Neural cell (in vitro differentiated cells): ENCODE measurements at regions not wholly inside any gene's neighbourhood (a gene's known extent, or its start where the extent isn't known, plus 50 kb on each side); places are given as distances from the start of the nearest gene placed in this dataset.

Source experiments
- H2AFZ ChIP-seq: fragments of 200-600, 300-800 bp; sonication (generic), shearing (Covaris generic); 2 replicates; pipeline ENCODE4 v1.6.0; 2014; ENCODE audit warnings: low read depth, mild to moderate bottlenecking, antibody characterized with exemption, low read length, moderate library complexity
- H3F3A ChIP-seq: fragments of 200-600 bp; shearing (Covaris generic); 2 replicates; pipeline ENCODE4 v1.6.1; 2016; ENCODE audit warnings: mild to moderate bottlenecking, moderate library complexity, mixed read lengths, antibody characterized with exemption, low read length; ENCODE audit not compliant: insufficient read depth, poor library complexity, severe bottlenecking
- H3K27ac ChIP-seq: fragments of 200-600, 300-800 bp; sonication (generic), shearing (Covaris generic); 2 replicates; pipeline ENCODE4 v1.5.1; 2014; ENCODE audit warnings: mild to moderate bottlenecking, low read length, moderate library complexity
- H3K27me3 ChIP-seq: fragments of 300-800, 200-600 bp; sonication (generic), shearing (Covaris generic); 2 replicates; pipeline ENCODE4 v1.6.0; 2014; ENCODE audit warnings: mild to moderate bottlenecking, low read depth, low read length, moderate library complexity; ENCODE audit not compliant: insufficient read depth
- H3K36me3 ChIP-seq: fragments of 300-800, 200-600 bp; sonication (generic), shearing (Covaris generic); 2 replicates; pipeline ENCODE4 v1.5.1; 2014; ENCODE audit warnings: mild to moderate bottlenecking, antibody characterized with exemption, low read length, moderate library complexity; ENCODE audit not compliant: insufficient read depth
- H3K4me2 ChIP-seq: fragments of 300-800, 200-600 bp; sonication (generic), shearing (Covaris generic); 2 replicates; pipeline ENCODE4 v1.6.0; 2014; ENCODE audit warnings: mild to moderate bottlenecking, low read length
- H3K4me3 ChIP-seq: fragments of 300-800, 200-600 bp; sonication (generic), shearing (Covaris generic); 2 replicates; pipeline ENCODE4 v1.5.1; 2014; ENCODE audit warnings: mild to moderate bottlenecking, low read length, moderate library complexity
- H3K79me2 ChIP-seq: fragments of 200-600 bp; shearing (Covaris generic); replicated peaks from 2 replicates; pipeline ENCODE4 v1.6.0; 2014; ENCODE audit warnings: mild to moderate bottlenecking, low read length, moderate library complexity; ENCODE audit not compliant: insufficient read depth
- H3K9ac ChIP-seq: fragments of 300-800, 200-600 bp; sonication (generic), shearing (Covaris generic); 2 replicates; pipeline ENCODE4 v1.6.1; 2016; ENCODE audit warnings: mild to moderate bottlenecking, low read length, mixed read lengths
- H3K9me2 ChIP-seq: fragments of 200-600 bp; shearing (Covaris generic); 2 replicates; pipeline ENCODE4 v1.6.1; 2016; ENCODE audit warnings: mild to moderate bottlenecking, low read length, mixed read lengths; ENCODE audit not compliant: insufficient read depth
- H3K9me3 ChIP-seq: fragments of 200-600, 300-800 bp; sonication (generic), shearing (Covaris generic); 2 replicates; pipeline ENCODE4 v1.6.1; 2016; ENCODE audit warnings: mild to moderate bottlenecking, mixed run types, low read length, moderate library complexity, mixed read lengths
- H4K20me1 ChIP-seq: fragments of 200-600 bp; shearing (Covaris generic); 2 replicates; pipeline ENCODE4 v1.6.1; 2016; ENCODE audit warnings: mild to moderate bottlenecking, mixed run types; ENCODE audit not compliant: insufficient read depth
- CTCF ChIP-seq: fragments of 450-650 bp; IDR thresholded peaks from 2 replicates; pipeline ENCODE4 v1.5.1; 2014; ENCODE audit warnings: antibody characterized with exemption, mild to moderate bottlenecking, moderate library complexity; ENCODE audit not compliant: poor library complexity, severe bottlenecking
- EP300 ChIP-seq: fragments of 450-650 bp; conservative IDR thresholded peaks from 2 replicates; pipeline ENCODE4 v1.6.1; 2014; ENCODE audit warnings: antibody characterized with exemption, mild to moderate bottlenecking, moderate library complexity; ENCODE audit not compliant: poor library complexity, severe bottlenecking
- EZH2 ChIP-seq: fragments of 200-600, 300-800 bp; shearing (Covaris generic), sonication (generic); IDR thresholded peaks from 2 replicates; pipeline ENCODE4 v1.6.1; 2014; ENCODE audit warnings: antibody characterized with exemption, low read length, borderline replicate concordance, mild to moderate bottlenecking; ENCODE audit not compliant: insufficient read depth, poor library complexity, severe bottlenecking
- MXI1 ChIP-seq: fragments of 450-650 bp; conservative IDR thresholded peaks from 2 replicates; pipeline ENCODE4 v1.6.1; 2014; ENCODE audit warnings: antibody characterized with exemption, mild to moderate bottlenecking; ENCODE audit not compliant: poor library complexity, severe bottlenecking
- POLR2AphosphoS5 ChIP-seq: IDR thresholded peaks from 2 replicates; pipeline ENCODE4 v1.6.1; 2012
- RAD21 ChIP-seq: fragments of 450-650 bp; conservative IDR thresholded peaks from 2 replicates; pipeline ENCODE4 v1.6.1; 2014; ENCODE audit warnings: antibody characterized with exemption, mild to moderate bottlenecking, moderate library complexity
- REST ChIP-seq: IDR thresholded peaks from 2 replicates; pipeline ENCODE4 v1.6.1; 2012; ENCODE audit warnings: borderline replicate concordance
- SMC3 ChIP-seq: fragments of 450-650 bp; conservative IDR thresholded peaks from 2 replicates; pipeline ENCODE4 v1.6.1; 2014; ENCODE audit warnings: antibody characterized with exemption, mild to moderate bottlenecking, moderate library complexity; ENCODE audit not compliant: poor library complexity
- TAF1 ChIP-seq: IDR thresholded peaks from 2 replicates; pipeline ENCODE4 v1.6.1; 2012; ENCODE audit warnings: low read depth

- Histone ChIP-seq H3K27me3 (no peaks in the 10 kb centered on the region), H3K79me2 (no peaks in the 10 kb centered on the region), H3K9me3 (no peaks in the 10 kb centered on the region), H3K9ac (no peak overlapping the region), H2AFZ (no peak overlapping the region), H3K27ac (no peak overlapping the region), H4K20me1 (no peaks in the 10 kb centered on the region), H3K4me2 (no peak overlapping the region), H3K4me3 (no peak overlapping the region), H3F3A (no peaks in the 10 kb centered on the region), H3K36me3 (no peaks in the 10 kb centered on the region), H3K9me2 (no peaks in the 10 kb centered on the region)
- TF ChIP-seq RAD21 (no peak), MXI1 (no peak), REST (no peak), EZH2 (no peak), POLR2AphosphoS5 (no peak), TAF1 (no peak)
Measured at GRCh38 chr17:77499699-77500435, 359.1 kb downstream of the SEC14L1 start.

- no peak overlapping the region for H3K9ac ChIP-seq
- H3K9me2 ChIP-seq = no peaks in the 10 kb centered on the region
- no peak overlapping the region for H3K4me3 ChIP-seq
- no peaks in the 10 kb centered on the region for H3K36me3 ChIP-seq
- H3F3A ChIP-seq = no peaks in the 10 kb centered on the region
- no peaks in the 10 kb centered on the region for H3K9me3 ChIP-seq
- no peak for TF ChIP-seq RAD21
- no peak for TF ChIP-seq SMC3
- TF ChIP-seq MXI1 = no peak
- no peak for TF ChIP-seq TAF1
- no peak for TF ChIP-seq POLR2AphosphoS5
- TF ChIP-seq EP300 = no peak
- TF ChIP-seq EZH2 = no peak
- TF ChIP-seq REST = no peak
- no peak for TF ChIP-seq CTCF
- no peaks in the 10 kb centered on the region for H4K20me1 ChIP-seq
- no peaks in the 10 kb centered on the region for H3K79me2 ChIP-seq
- no peak overlapping the region for H2AFZ ChIP-seq
- H3K27ac ChIP-seq = no peak overlapping the region
- H3K27me3 ChIP-seq = no peaks in the 10 kb centered on the region
- H3K4me2 ChIP-seq = no peak overlapping the region
Measured at GRCh38 chr17:77501101-77501566, 360.4 kb downstream of the SEC14L1 start.
